GM18517 (cell line): ENCODE measurements at regions not wholly inside any gene's neighbourhood (a gene's known extent, or its start where the extent isn't known, plus 50 kb on each side); places are given as distances from the start of the nearest gene placed in this dataset.
"Not testable (repeated sequence)": the region's sequence is repeated elsewhere in the genome, so short reads cannot be mapped to it uniquely, and the experiment has no call there.

Experiments
- ATAC-seq: cut with Tn5 transposase; IDR thresholded peaks from one replicate; pipeline ENCODE4 v1.9.1; 2021; ENCODE audit warnings: mild to moderate bottlenecking, moderate library complexity; ENCODE audit not compliant: unreplicated experiment

GRCh38 chr20:16863303-16863702 lies 115.1 kb downstream of the OTOR start:
- no peak for ATAC-seq

GRCh38 chr20:16864069-16864468 lies 115.9 kb downstream of the OTOR start:
- no peak for ATAC-seq

- no peak for ATAC-seq
Measured at GRCh38 chr20:16864963-16865362, 116.8 kb downstream of the OTOR start.

- no peak for ATAC-seq
Measured at GRCh38 chr20:16865406-16865805, 117.2 kb downstream of the OTOR start.

- ATAC-seq: not testable (repeated sequence)
Measured at GRCh38 chr20:16873124-16873523, 125.0 kb downstream of the OTOR start.

GRCh38 chr20:16877053-16877554 lies 128.9 kb downstream of the OTOR start:
- no peak for ATAC-seq

- ATAC-seq: no peak
Measured at GRCh38 chr20:16885746-16886145, 137.6 kb downstream of the OTOR start.

- ATAC-seq: no peak
Measured at GRCh38 chr20:16898433-16898832, 150.3 kb downstream of the OTOR start.

- ATAC-seq: no peak
Measured at GRCh38 chr20:16902662-16903061, 154.5 kb downstream of the OTOR start.

GRCh38 chr20:16904751-16905150 lies 156.6 kb downstream of the OTOR start:
- no peak for ATAC-seq

GRCh38 chr20:16914277-16914676 lies 166.1 kb downstream of the OTOR start:
- ATAC-seq: no peak

- no peak for ATAC-seq
Measured at GRCh38 chr20:16916165-16916564, 168.0 kb downstream of the OTOR start.

GRCh38 chr20:16917636-16918035 lies 169.5 kb downstream of the OTOR start:
- ATAC-seq: no peak

GRCh38 chr20:16918366-16918765 lies 170.2 kb downstream of the OTOR start:
- ATAC-seq: no peak

GRCh38 chr20:16919841-16920240 lies 171.7 kb downstream of the OTOR start:
- no peak for ATAC-seq

GRCh38 chr20:16922834-16923233 lies 174.7 kb downstream of the OTOR start:
- no peak for ATAC-seq

- no peak for ATAC-seq
Measured at GRCh38 chr20:16926626-16927430, 178.7 kb downstream of the OTOR start.

GRCh38 chr20:16929756-16930155 lies 181.6 kb downstream of the OTOR start:
- no peak for ATAC-seq

GRCh38 chr20:16930656-16931055 lies 182.5 kb downstream of the OTOR start:
- ATAC-seq: no peak

GRCh38 chr20:16939051-16939450 lies 190.9 kb downstream of the OTOR start:
- no peak for ATAC-seq

GRCh38 chr20:16940701-16941100 lies 192.5 kb downstream of the OTOR start:
- no peak for ATAC-seq

- no peak for ATAC-seq
Measured at GRCh38 chr20:16942051-16942450, 193.9 kb downstream of the OTOR start.

GRCh38 chr20:16942756-16943155 lies 194.6 kb downstream of the OTOR start:
- ATAC-seq: no peak
